OCI-LY1 (cell line): ENCODE measurements at regions not wholly inside any gene's neighbourhood (a gene's known extent, or its start where the extent isn't known, plus 50 kb on each side); places are given as distances from the start of the nearest gene placed in this dataset.

ENCODE experiments used
- H2AFZ ChIP-seq: fragments of 200-600 bp; sonication (generic), shearing (Covaris generic); 2 replicates; pipeline ENCODE4 v1.6.0; 2014; ENCODE audit warnings: antibody characterized with exemption, mild to moderate bottlenecking, low read length
- H3F3A ChIP-seq: fragments of 200-600 bp; sonication (generic), shearing (Covaris generic); 2 replicates; pipeline ENCODE4 v1.6.0; 2014; ENCODE audit warnings: mild to moderate bottlenecking, antibody characterized with exemption, low read length, moderate library complexity; ENCODE audit not compliant: insufficient read depth
- H3K27ac ChIP-seq: fragments of 200-600 bp; sonication (generic); 2 replicates; pipeline ENCODE4 v1.5.1; 2014; ENCODE audit warnings: low read length, mixed run types, mild to moderate bottlenecking, low read depth; ENCODE audit not compliant: poor library complexity, severe bottlenecking
- H3K27me3 ChIP-seq: fragments of 200-600 bp; sonication (generic); 2 replicates; pipeline ENCODE4 v1.6.0; 2014; ENCODE audit warnings: antibody characterized with exemption, mild to moderate bottlenecking, low read length, moderate library complexity; ENCODE audit not compliant: insufficient read depth
- H3K36me3 ChIP-seq: fragments of 200-600 bp; sonication (generic); 2 replicates; pipeline ENCODE4 v1.6.1; 2014; ENCODE audit warnings: mild to moderate bottlenecking, antibody characterized with exemption, low read length, moderate library complexity, mixed read lengths; ENCODE audit not compliant: insufficient read depth
- H3K4me1 ChIP-seq: fragments of 200-600 bp; sonication (generic); 2 replicates; pipeline ENCODE4 v1.5.1; 2014; ENCODE audit warnings: mild to moderate bottlenecking, low read length, moderate library complexity; ENCODE audit not compliant: insufficient read depth, severe bottlenecking
- H3K4me2 ChIP-seq: fragments of 200-600 bp; sonication (generic), shearing (Covaris generic); 2 replicates; pipeline ENCODE4 v1.6.1; 2014; ENCODE audit warnings: low read length
- H3K4me3 ChIP-seq: fragments of 200-600 bp; sonication (generic); 2 replicates; pipeline ENCODE4 v1.5.1; 2014; ENCODE audit warnings: low read length, low read depth, mild to moderate bottlenecking, mixed read lengths; ENCODE audit not compliant: poor library complexity, severe bottlenecking
- H3K79me2 ChIP-seq: fragments of 200-600 bp; shearing (Covaris generic); 2 replicates; pipeline ENCODE4 v1.6.1; 2016; ENCODE audit warnings: mixed run types, low read length, mixed read lengths; ENCODE audit not compliant: insufficient read depth
- H3K9ac ChIP-seq: fragments of 200-600 bp; sonication (generic), shearing (Covaris generic); 2 replicates; pipeline ENCODE4 v1.6.1; 2014; ENCODE audit warnings: mild to moderate bottlenecking, low read length, mixed read lengths
- H3K9me2 ChIP-seq: fragments of 200-600 bp; sonication (generic), shearing (Covaris generic); 2 replicates; pipeline ENCODE4 v1.6.1; 2014; ENCODE audit warnings: low read depth, mild to moderate bottlenecking, low read length, mixed read lengths
- H3K9me3 ChIP-seq: fragments of 200-600 bp; shearing (Covaris generic); 2 replicates; pipeline ENCODE4 v1.6.1; 2014; ENCODE audit warnings: low read length, mixed read lengths
- H4K20me1 ChIP-seq: fragments of 200-600 bp; sonication (generic), shearing (Covaris generic); 2 replicates; pipeline ENCODE4 v1.6.0; 2016; ENCODE audit warnings: mild to moderate bottlenecking, low read length; ENCODE audit not compliant: insufficient read depth
- EZH2 ChIP-seq: fragments of 200-600 bp; sonication (generic), shearing (Covaris generic); IDR thresholded peaks from 2 replicates; pipeline ENCODE4 v1.8.0; 2017; ENCODE audit warnings: borderline replicate concordance, mixed run types, mild to moderate bottlenecking, antibody characterized with exemption, low read length, moderate library complexity, mixed read lengths
- TF ChIP-seq, protein P1 (sequence below): fragments of 200-600 bp; sonication (generic), shearing (Covaris generic); IDR thresholded peaks from 2 replicates; pipeline ENCODE4 v1.5.1; 2017; ENCODE audit warnings: mild to moderate bottlenecking, antibody characterized with exemption, low read length, moderate library complexity, mixed read lengths

DNA sequence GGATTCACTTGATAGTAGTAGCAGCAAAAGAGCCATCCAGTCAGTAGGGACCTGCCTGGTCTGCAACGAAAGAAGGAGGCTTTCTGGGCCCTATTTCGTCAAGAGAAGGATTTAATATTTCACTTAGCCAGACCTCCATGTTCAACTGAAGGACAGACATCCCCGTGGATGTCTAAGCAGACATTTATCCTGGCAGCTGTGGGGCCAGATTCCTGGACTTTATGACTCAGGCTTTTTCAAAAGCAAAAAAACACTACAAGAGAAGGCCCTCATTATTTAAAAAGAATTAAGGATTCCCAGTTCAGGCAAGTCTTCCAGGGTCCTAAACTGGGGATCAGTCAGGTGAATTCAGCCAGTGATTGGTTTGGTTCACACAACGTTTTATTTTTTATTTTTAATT is 88.5 kb upstream of the TSPAN5 start:
- Histone ChIP-seq H3K9me2 (no peaks in the 10 kb centered on the region), H4K20me1 (no peaks in the 10 kb centered on the region), H3K27ac (no peak overlapping the region), H3K27me3 (no peaks in the 10 kb centered on the region), H3K4me3 (no peak overlapping the region), H2AFZ (no peak overlapping the region), H3K9ac (no peak overlapping the region), H3K9me3 (no peaks in the 10 kb centered on the region), H3F3A (no peaks in the 10 kb centered on the region), H3K4me1 (no peaks in the 10 kb centered on the region), H3K79me2 (no peaks in the 10 kb centered on the region), H3K36me3 (no peaks in the 10 kb centered on the region), H3K4me2 (no peak overlapping the region)
- no peak for TF ChIP-seq EZH2
- TF ChIP-seq, protein P1, sequence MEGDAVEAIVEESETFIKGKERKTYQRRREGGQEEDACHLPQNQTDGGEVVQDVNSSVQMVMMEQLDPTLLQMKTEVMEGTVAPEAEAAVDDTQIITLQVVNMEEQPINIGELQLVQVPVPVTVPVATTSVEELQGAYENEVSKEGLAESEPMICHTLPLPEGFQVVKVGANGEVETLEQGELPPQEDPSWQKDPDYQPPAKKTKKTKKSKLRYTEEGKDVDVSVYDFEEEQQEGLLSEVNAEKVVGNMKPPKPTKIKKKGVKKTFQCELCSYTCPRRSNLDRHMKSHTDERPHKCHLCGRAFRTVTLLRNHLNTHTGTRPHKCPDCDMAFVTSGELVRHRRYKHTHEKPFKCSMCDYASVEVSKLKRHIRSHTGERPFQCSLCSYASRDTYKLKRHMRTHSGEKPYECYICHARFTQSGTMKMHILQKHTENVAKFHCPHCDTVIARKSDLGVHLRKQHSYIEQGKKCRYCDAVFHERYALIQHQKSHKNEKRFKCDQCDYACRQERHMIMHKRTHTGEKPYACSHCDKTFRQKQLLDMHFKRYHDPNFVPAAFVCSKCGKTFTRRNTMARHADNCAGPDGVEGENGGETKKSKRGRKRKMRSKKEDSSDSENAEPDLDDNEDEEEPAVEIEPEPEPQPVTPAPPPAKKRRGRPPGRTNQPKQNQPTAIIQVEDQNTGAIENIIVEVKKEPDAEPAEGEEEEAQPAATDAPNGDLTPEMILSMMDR, result no peak

DNA sequence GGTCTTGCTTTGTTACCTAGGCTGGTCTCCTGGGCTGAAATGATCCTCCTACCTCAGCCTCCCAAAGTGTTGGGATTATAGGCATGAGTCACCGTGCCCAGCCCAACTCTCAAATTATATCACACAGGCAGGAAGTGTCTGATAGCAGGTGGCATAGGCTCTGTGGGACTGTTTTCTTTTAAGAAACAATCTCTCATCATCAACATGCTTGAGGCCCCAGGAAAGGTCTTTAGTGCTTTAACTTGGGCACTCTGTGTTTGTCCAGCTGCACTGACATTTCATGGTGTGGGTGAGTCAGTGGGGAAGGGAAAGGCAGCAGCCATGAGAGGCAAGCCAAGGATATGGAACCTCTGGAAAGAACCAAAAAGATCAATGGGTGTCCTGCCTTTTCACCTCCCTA is 88.1 kb upstream of the TSPAN5 start:
- Histone ChIP-seq H3K79me2 (no peaks in the 10 kb centered on the region), H3K4me3 (no peak overlapping the region), H3K27me3 (no peaks in the 10 kb centered on the region), H4K20me1 (no peaks in the 10 kb centered on the region), H3K4me1 (no peaks in the 10 kb centered on the region), H3F3A (no peaks in the 10 kb centered on the region), H3K36me3 (no peaks in the 10 kb centered on the region), H3K4me2 (no peak overlapping the region), H3K9me3 (no peaks in the 10 kb centered on the region), H2AFZ (no peak overlapping the region), H3K27ac (no peak overlapping the region), H3K9me2 (no peaks in the 10 kb centered on the region), H3K9ac (no peak overlapping the region)
- TF ChIP-seq, protein P1, result no peak
- no peak for TF ChIP-seq EZH2

DNA sequence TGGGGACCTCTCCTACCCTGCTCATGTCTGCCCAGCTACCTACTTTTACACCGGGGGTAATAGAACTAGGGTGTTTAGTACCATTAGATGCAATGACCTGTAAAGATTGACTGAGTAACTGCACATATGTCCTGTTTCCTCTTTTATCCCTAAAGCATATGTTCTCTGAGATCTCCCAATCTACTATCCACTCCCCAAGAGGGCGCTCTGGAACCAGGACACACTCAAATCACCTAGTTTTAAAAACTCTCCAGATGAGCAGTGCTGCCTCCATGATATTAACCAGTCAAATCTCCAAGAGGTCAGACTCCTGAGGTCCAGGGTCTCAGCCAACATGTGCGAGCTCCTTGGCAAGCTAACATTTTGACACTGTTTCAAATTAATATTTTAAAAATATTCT is 87.0 kb upstream of the TSPAN5 start:
- Histone ChIP-seq H3K9me2 (no peaks in the 10 kb centered on the region), H3F3A (no peaks in the 10 kb centered on the region), H3K4me1 (no peaks in the 10 kb centered on the region), H3K9me3 (no peaks in the 10 kb centered on the region), H3K4me3 (no peak overlapping the region), H4K20me1 (no peaks in the 10 kb centered on the region), H3K9ac (no peak overlapping the region), H3K27me3 (no peaks in the 10 kb centered on the region), H2AFZ (no peak overlapping the region), H3K79me2 (no peaks in the 10 kb centered on the region), H3K36me3 (no peaks in the 10 kb centered on the region), H3K27ac (no peak overlapping the region), H3K4me2 (no peak overlapping the region)
- TF ChIP-seq EZH2, result no peak
- TF ChIP-seq, protein P1, result peak; percentile 34; the same call in 1 of the 2 replicates
